OCI-LY1 (cell line): ENCODE measurements at regions not wholly inside any gene's neighbourhood (a gene's known extent, or its start where the extent isn't known, plus 50 kb on each side); places are given as distances from the start of the nearest gene placed in this dataset.

ENCODE experiments used
- CTCF ChIP-seq: fragments of 200-600 bp; sonication (generic), shearing (Covaris generic); IDR thresholded peaks from 2 replicates; pipeline ENCODE4 v1.5.1; 2017; ENCODE audit warnings: mild to moderate bottlenecking, antibody characterized with exemption, low read length, moderate library complexity, mixed read lengths
- EZH2 ChIP-seq: fragments of 200-600 bp; sonication (generic), shearing (Covaris generic); IDR thresholded peaks from 2 replicates; pipeline ENCODE4 v1.8.0; 2017; ENCODE audit warnings: borderline replicate concordance, mixed run types, mild to moderate bottlenecking, antibody characterized with exemption, low read length, moderate library complexity, mixed read lengths

- TF ChIP-seq EZH2 (no peak), CTCF (no peak)
Observed at GRCh38 chr7:13014011-13014410, 326.6 kb downstream of the ARL4A start.
